T-helper 22 cell (primary cell): ENCODE measurements at regions not wholly inside any gene's neighbourhood (a gene's known extent, or its start where the extent isn't known, plus 50 kb on each side); places are given as distances from the start of the nearest gene placed in this dataset.
"Not testable (repeated sequence)": the region's sequence is repeated elsewhere in the genome, so short reads cannot be mapped to it uniquely, and the experiment has no call there.

ENCODE experiments used
- DNase-seq: peaks from one replicate; pipeline ENCODE4 v3.0.0-alpha.2; 2020; ENCODE audit warnings: low read depth

DNA sequence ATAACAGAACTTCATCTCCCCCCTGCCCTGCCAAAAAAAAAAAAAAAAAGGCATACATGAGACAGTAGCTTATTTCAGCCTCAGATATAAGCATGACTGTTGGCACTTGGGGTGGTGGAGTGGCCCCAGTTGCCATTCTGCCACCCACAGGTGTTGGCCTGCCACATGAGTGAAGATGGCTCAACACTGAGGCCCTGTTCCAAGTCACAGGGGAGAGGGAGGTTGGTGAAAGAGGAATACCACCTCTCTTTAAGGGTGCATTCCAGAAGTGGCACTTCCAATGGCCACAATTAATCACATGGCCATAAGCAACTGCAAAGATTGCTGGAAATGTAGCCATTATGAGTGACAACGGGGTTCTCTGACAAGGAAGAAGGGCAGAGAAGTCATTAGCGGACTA is 61.9 kb upstream of the JARID2 start:
- no peak for DNase-seq

DNA sequence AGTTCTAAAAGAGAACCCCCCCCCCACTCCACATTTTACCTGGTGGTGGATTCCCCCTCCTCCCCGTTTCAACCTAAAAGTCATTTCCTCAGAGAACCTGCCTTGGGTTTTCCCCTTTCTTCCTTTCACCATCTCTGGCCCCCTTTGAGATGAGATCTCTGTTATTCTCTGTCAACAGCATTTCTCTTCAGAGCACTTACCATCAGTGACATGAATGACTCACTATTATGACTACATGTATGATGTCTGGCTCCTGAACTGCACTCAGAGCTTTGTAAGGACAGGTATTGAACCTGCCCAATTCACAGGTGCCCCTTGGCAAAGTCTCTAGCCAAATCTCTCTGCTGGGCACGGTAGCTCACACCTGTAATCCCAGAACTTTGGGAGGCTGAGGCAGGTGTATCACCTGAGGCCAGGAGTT is 61.4 kb upstream of the JARID2 start:
- no peak for DNase-seq

DNA sequence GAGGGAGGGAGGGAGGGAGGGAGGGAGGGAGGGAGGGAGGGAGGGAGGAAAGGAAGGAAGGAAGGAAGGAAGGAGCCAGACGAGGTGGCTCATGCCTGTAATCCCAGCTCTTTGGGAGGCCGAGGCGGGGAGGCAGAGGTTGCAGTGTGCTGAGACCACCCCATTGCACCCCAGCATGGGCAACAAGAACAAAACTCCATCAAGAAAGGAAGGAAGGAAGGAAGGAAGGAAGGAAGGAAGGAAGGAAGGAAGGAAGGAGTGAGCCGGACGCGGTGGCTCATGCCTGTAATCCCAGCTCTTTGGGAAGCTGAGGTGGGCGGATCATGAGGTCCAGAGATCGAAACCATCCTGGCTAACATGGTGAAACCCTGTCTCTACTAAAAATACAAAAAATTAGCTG is 60.8 kb upstream of the JARID2 start:
- not testable (repeated sequence) for DNase-seq

DNA sequence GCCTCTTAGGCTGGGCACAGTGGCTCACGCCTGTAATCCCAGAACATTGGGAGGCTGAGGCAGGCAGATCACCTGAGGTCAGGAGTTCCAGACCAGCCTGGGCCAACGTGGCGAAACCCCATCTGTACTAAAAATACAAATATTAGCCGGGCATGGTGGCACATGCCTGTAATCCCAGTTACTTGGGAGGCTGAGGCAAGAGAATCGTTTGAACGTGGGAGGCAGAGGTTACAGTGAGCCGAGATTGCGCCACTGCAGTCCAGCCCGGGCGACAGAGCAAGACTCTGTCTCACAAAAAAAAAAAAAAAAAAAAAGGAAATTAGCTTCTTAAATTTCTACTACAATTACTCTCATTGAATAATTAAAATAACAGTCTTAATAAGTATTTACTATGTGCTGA is 52.4 kb upstream of the JARID2 start:
- not testable (repeated sequence) for DNase-seq

DNA sequence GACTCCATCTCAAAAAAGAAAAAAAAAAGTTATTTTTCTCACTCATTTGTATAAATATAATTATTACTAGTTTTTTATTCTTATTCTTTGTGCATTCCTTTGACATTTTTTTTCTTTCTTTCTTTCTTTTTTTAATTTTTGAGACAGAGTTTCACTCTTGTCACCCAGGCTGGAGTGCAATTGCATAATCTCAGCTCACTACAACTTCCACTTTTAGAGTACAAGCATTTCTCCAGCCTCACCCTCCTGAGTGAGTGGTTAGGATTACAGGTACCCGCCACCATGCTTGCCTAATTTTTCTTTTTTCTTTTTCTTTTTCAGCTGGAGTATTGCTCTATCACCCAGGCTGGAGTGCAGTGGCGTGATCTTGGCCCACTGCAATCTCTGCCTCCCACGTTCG is 51.4 kb upstream of the JARID2 start:
- DNase-seq, result no peak
